DOHH2 (cell line): ENCODE measurements at regions not wholly inside any gene's neighbourhood (a gene's known extent, or its start where the extent isn't known, plus 50 kb on each side); places are given as distances from the start of the nearest gene placed in this dataset.

Experiments
- H3F3A ChIP-seq: fragments of 200-600 bp; sonication (generic), shearing (Covaris generic); 2 replicates; pipeline ENCODE4 v1.6.0; 2016; ENCODE audit warnings: antibody characterized with exemption, mild to moderate bottlenecking; ENCODE audit not compliant: control insufficient read depth, insufficient read depth
- H3K27ac ChIP-seq: fragments of 200-600 bp; sonication (generic); 2 replicates; pipeline ENCODE4 v1.5.1; 2014; ENCODE audit warnings: low read depth, mild to moderate bottlenecking, low read length, moderate library complexity
- H3K27me3 ChIP-seq: fragments of 200-600 bp; sonication (generic); 2 replicates; pipeline ENCODE4 v1.6.1; 2014; ENCODE audit warnings: mild to moderate bottlenecking, low read length, mixed read lengths; ENCODE audit not compliant: control insufficient read depth
- H3K36me3 ChIP-seq: fragments of 200-600 bp; sonication (generic); 2 replicates; pipeline ENCODE4 v1.6.1; 2014; ENCODE audit warnings: mild to moderate bottlenecking, low read length, moderate library complexity, mixed read lengths; ENCODE audit not compliant: control insufficient read depth
- H3K4me1 ChIP-seq: fragments of 200-600 bp; sonication (generic); 2 replicates; pipeline ENCODE4 v1.6.1; 2014; ENCODE audit warnings: mild to moderate bottlenecking, low read length, mixed read lengths; ENCODE audit not compliant: control insufficient read depth
- H3K4me2 ChIP-seq: fragments of 200-600 bp; sonication (generic); 2 replicates; pipeline ENCODE4 v1.6.0; 2014; ENCODE audit warnings: mild to moderate bottlenecking, low read length, moderate library complexity
- H3K4me3 ChIP-seq: fragments of 200-600 bp; sonication (generic); 2 replicates; pipeline ENCODE4 v1.5.1; 2014; ENCODE audit warnings: mild to moderate bottlenecking, low read length, mixed read lengths
- H3K79me2 ChIP-seq: fragments of 200-600 bp; sonication (generic); 2 replicates; pipeline ENCODE4 v1.6.1; 2014; ENCODE audit warnings: mild to moderate bottlenecking, low read length, mixed read lengths; ENCODE audit not compliant: control insufficient read depth
- H3K9me2 ChIP-seq: fragments of 200-600 bp; sonication (generic); replicated peaks from 2 replicates; pipeline ENCODE4 v1.6.1; 2014; ENCODE audit warnings: mild to moderate bottlenecking, low read length, mixed read lengths; ENCODE audit not compliant: control insufficient read depth
- H3K9me3 ChIP-seq: fragments of 200-600 bp; sonication (generic); 2 replicates; pipeline ENCODE4 v1.6.1; 2014; ENCODE audit warnings: antibody characterized with exemption, low read length, mixed read lengths; ENCODE audit not compliant: control insufficient read depth, insufficient read depth
- H4K20me1 ChIP-seq: fragments of 200-600 bp; sonication (generic); 2 replicates; pipeline ENCODE4 v1.6.0; 2014; ENCODE audit warnings: low read depth, mild to moderate bottlenecking, antibody characterized with exemption, low read length, moderate library complexity; ENCODE audit not compliant: control insufficient read depth, insufficient read depth
- CTCF ChIP-seq: fragments of 200-600 bp; sonication (generic); IDR thresholded peaks from one replicate; pipeline ENCODE4 v1.5.1; 2014; ENCODE audit warnings: antibody characterized with exemption, mild to moderate bottlenecking, low read depth, low read length; ENCODE audit not compliant: poor library complexity, severe bottlenecking
- EZH2phosphoT487 ChIP-seq: fragments of 200-600 bp; sonication (generic); IDR thresholded peaks from 2 replicates; pipeline ENCODE4 v1.6.1; 2017; ENCODE audit warnings: borderline replicate concordance, mild to moderate bottlenecking, antibody characterized with exemption, low read length, moderate library complexity, mixed read lengths

GRCh38 chr2:185919155-185919554 is 180.6 kb downstream of the FSIP2 start:
- no peak overlapping the region for H3K4me2 ChIP-seq
- TF ChIP-seq CTCF (no peak), EZH2phosphoT487 (no peak)

GRCh38 chr2:185921048-185921756 is 182.6 kb downstream of the FSIP2 start:
- H3K27ac ChIP-seq, result no peak overlapping the region

More at GRCh38 chr2:185919155-185919554, 180.6 kb downstream of the FSIP2 start:
- H4K20me1 ChIP-seq, result no peaks in the 10 kb centered on the region; the same call in 1 of the 2 replicates
- no peaks in the 10 kb centered on the region for H3K4me1 ChIP-seq
- H3K36me3 ChIP-seq, result no peaks in the 10 kb centered on the region
- H3K9me2 ChIP-seq, result no peaks in the 10 kb centered on the region
- no peaks in the 10 kb centered on the region for H3K27me3 ChIP-seq
- H3F3A ChIP-seq, result no peaks in the 10 kb centered on the region
- H3K9me3 ChIP-seq, result no peaks in the 10 kb centered on the region
- H3K27ac ChIP-seq, result no peak overlapping the region
- no peaks in the 10 kb centered on the region for H3K79me2 ChIP-seq
- H3K4me3 ChIP-seq, result no peak overlapping the region

GRCh38 chr2:185934232-185934631 is 195.6 kb downstream of the FSIP2 start:
- TF ChIP-seq CTCF (no peak), EZH2phosphoT487 (no peak)
- Histone ChIP-seq H3K36me3 (no peaks in the 10 kb centered on the region), H4K20me1 (no peaks in the 10 kb centered on the region), H3F3A (no peaks in the 10 kb centered on the region), H3K4me2 (no peak overlapping the region), H3K4me1 (no peaks in the 10 kb centered on the region), H3K27ac (no peak overlapping the region), H3K4me3 (no peak overlapping the region), H3K9me3 (no peaks in the 10 kb centered on the region), H3K27me3 (no peaks in the 10 kb centered on the region), H3K79me2 (no peaks in the 10 kb centered on the region), H3K9me2 (no peaks in the 10 kb centered on the region)

More at GRCh38 chr2:185921048-185921756, 182.6 kb downstream of the FSIP2 start:
- TF ChIP-seq EZH2phosphoT487 (no peak), CTCF (no peak)
- H3K4me2 ChIP-seq, result no peak overlapping the region
- no peaks in the 10 kb centered on the region for H3K9me3 ChIP-seq
- no peak overlapping the region for H3K4me3 ChIP-seq
- H3K79me2 ChIP-seq, result no peaks in the 10 kb centered on the region
- H4K20me1 ChIP-seq, result no peaks in the 10 kb centered on the region; the same call in 1 of the 2 replicates
- no peaks in the 10 kb centered on the region for H3K36me3 ChIP-seq
- H3F3A ChIP-seq, result no peaks in the 10 kb centered on the region
- no peaks in the 10 kb centered on the region for H3K27me3 ChIP-seq
- H3K4me1 ChIP-seq, result no peaks in the 10 kb centered on the region
- H3K9me2 ChIP-seq, result no peaks in the 10 kb centered on the region
